Smooth muscle cell (in vitro differentiated cells): ENCODE measurements at regions not wholly inside any gene's neighbourhood (a gene's known extent, or its start where the extent isn't known, plus 50 kb on each side); places are given as distances from the start of the nearest gene placed in this dataset.

ENCODE experiments used
- DNase-seq: peaks from one replicate; lab custom pipeline; 2025; ENCODE audit not compliant: unreplicated experiment; lab: John Stamatoyannopoulos, UW
- H2AFZ ChIP-seq: fragments of 200-600 bp; sonication (generic); 2 replicates; pipeline ENCODE4 v1.6.0; 2016; ENCODE audit warnings: antibody characterized with exemption, low read depth, mild to moderate bottlenecking
- H3F3A ChIP-seq: fragments of 200-600 bp; sonication (generic); 2 replicates; pipeline ENCODE4 v1.6.0; 2017; ENCODE audit warnings: antibody characterized with exemption, low read depth
- H3K27ac ChIP-seq: fragments of 200-600 bp; sonication (generic); 2 replicates; pipeline ENCODE4 v1.5.1; 2016; ENCODE audit warnings: low read depth, mild to moderate bottlenecking
- H3K27me3 ChIP-seq: fragments of 200-600 bp; sonication (generic); 2 replicates; pipeline ENCODE4 v1.6.1; 2016; ENCODE audit warnings: low read depth, mild to moderate bottlenecking
- H3K36me3 ChIP-seq: fragments of 200-600 bp; sonication (generic); 2 replicates; pipeline ENCODE4 v1.5.1; 2016; ENCODE audit warnings: low read depth
- H3K4me1 ChIP-seq: fragments of 200-600 bp; sonication (generic); 2 replicates; pipeline ENCODE4 v1.5.1; 2016; ENCODE audit warnings: low read depth
- H3K4me2 ChIP-seq: fragments of 200-600 bp; sonication (generic); 2 replicates; pipeline ENCODE4 v1.6.0; 2016; ENCODE audit warnings: mild to moderate bottlenecking
- H3K4me3 ChIP-seq: fragments of 200-600 bp; sonication (generic); 2 replicates; pipeline ENCODE4 v1.5.1; 2016; ENCODE audit warnings: mild to moderate bottlenecking
- H3K79me2 ChIP-seq: fragments of 200-600 bp; sonication (generic); 2 replicates; pipeline ENCODE4 v1.6.0; 2016; ENCODE audit warnings: low read depth, mild to moderate bottlenecking
- H3K9ac ChIP-seq: fragments of 200-600 bp; sonication (generic); 2 replicates; pipeline ENCODE4 v1.6.0; 2016; ENCODE audit warnings: low read depth
- H3K9me3 ChIP-seq: fragments of 200-600 bp; sonication (generic); replicated peaks from 2 replicates; pipeline ENCODE4 v1.5.1; 2016; ENCODE audit warnings: low read depth
- H4K20me1 ChIP-seq: fragments of 200-600 bp; sonication (generic); 2 replicates; pipeline ENCODE4 v1.6.0; 2016; ENCODE audit warnings: low read depth
- CTCF ChIP-seq: fragments of 200-600 bp; sonication (generic); IDR thresholded peaks from 2 replicates; pipeline ENCODE4 v1.5.1; 2017; ENCODE audit warnings: borderline replicate concordance, mild to moderate bottlenecking, antibody characterized with exemption; ENCODE audit not compliant: insufficient read depth, poor library complexity, severe bottlenecking
- WGBS: methylation state at CpG from one replicate; pipeline ENCODE4 v1.1.7; 2016; ENCODE audit warnings: low lambda C conversion rate; 5-methylcytosine and 5-hydroxymethylcytosine counted together

DNA sequence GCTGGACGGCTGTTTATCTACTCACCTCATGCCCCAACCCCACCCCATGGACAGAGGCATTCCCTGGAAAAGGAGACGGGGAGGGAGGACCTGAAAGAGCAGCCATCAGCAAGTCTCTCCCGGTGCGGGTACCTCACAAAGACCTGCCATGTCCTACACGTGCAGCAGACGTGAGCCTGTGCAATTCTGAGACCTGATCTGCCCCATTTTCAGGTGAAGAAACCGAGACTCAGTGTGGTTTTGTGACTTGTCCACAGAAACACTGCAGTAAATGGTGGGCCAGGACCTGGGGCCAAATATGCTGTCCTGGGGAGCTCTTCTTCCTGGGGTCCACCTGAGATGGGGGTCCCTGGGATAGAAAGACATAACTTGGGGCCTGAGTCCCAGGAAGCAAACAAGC lies 137.0 kb upstream of the LINGO1 start:
- Histone ChIP-seq H3K36me3 (no peaks in the 10 kb centered on the region), H3K9me3 (no peaks in the 10 kb centered on the region), H3K4me3 (no peak overlapping the region), H4K20me1 (no peaks in the 10 kb centered on the region), H3K4me1 (peaks cover 5% of the 10 kb centered on the region), H3F3A (no peaks in the 10 kb centered on the region), H3K9ac (no peak overlapping the region), H3K27ac (no peak overlapping the region), H3K79me2 (no peaks in the 10 kb centered on the region), H2AFZ (no peak overlapping the region), H3K4me2 (no peak overlapping the region), H3K27me3 (peaks cover 15% of the 10 kb centered on the region)
- no peak for TF ChIP-seq CTCF
- WGBS = 87% methylated on average over 6 of the region's 7 CpGs
- no peak for DNase-seq

DNA sequence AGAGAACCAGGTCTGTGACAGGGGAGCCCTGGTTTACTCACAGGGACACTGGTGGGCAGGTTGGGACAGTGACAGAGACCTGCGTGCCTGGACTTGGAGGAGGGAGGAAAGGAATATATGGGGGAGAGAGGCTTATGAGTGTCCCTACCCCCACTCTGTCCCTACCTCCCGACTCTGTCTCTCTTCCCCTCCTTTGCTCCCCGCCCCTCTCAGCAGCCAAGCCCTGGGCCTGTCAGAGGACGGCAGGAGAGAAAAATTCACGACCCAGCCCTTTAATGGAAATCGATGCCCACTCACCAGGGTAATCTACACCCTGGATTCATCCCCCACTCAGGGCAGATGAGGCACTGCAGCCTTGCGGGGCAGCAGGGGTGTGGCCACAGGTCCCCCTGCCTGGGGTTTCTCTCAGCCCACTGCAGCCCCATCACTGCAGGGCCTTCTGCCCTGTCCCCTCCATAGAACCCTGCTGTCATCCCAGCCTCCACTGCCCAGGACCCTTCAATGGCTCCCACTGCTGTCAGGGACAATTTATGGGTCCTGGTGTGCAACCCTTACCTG lies 135.9 kb upstream of the LINGO1 start:
- peaks cover 15% of the 10 kb centered on the region for H3K27me3 ChIP-seq
- H3K4me1 ChIP-seq = peaks cover 5% of the 10 kb centered on the region
- H3K79me2 ChIP-seq = no peaks in the 10 kb centered on the region
- no peak overlapping the region for H3K27ac ChIP-seq
- DNase-seq = no peak
- H3F3A ChIP-seq = no peaks in the 10 kb centered on the region
- no peaks in the 10 kb centered on the region for H3K36me3 ChIP-seq
- no peaks in the 10 kb centered on the region for H4K20me1 ChIP-seq
- H3K9me3 ChIP-seq = no peaks in the 10 kb centered on the region
- no peak overlapping the region for H3K9ac ChIP-seq
- no peak overlapping the region for H2AFZ ChIP-seq
- H3K4me2 ChIP-seq = no peak overlapping the region
- TF ChIP-seq CTCF = no peak
- no peak overlapping the region for H3K4me3 ChIP-seq
- WGBS = 69% methylated on average over 7 of the region's 7 CpGs

DNA sequence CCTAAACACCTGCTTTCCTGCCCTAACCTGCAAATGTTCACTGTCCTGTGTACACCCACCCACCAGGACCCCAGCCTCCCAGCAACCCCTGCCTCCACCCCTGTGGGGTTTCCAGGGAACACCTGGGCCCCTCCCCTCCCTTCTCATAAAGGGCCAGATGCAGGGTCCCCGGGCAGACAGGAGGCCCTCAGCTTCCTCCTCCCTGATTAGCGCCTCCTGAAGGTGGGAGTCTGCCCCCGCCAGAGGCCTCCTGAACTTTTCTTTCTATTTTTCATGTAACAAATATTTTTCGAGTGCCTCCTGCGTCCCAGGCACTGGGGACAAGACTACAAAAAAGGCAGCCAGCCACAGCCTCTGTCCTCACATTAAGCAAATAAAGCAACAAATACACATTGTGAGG lies 135.4 kb upstream of the LINGO1 start:
- Histone ChIP-seq H3K9me3 (no peaks in the 10 kb centered on the region), H3K4me1 (peaks cover 5% of the 10 kb centered on the region), H3K27ac (no peak overlapping the region), H3K79me2 (no peaks in the 10 kb centered on the region), H2AFZ (no peak overlapping the region), H3F3A (no peaks in the 10 kb centered on the region), H3K4me2 (no peak overlapping the region), H4K20me1 (no peaks in the 10 kb centered on the region), H3K4me3 (no peak overlapping the region), H3K9ac (no peak overlapping the region), H3K27me3 (peaks cover 15% of the 10 kb centered on the region), H3K36me3 (no peaks in the 10 kb centered on the region)
- no peak for TF ChIP-seq CTCF
- 70% methylated on average over 5 of the region's 5 CpGs for WGBS
- DNase-seq = no peak

DNA sequence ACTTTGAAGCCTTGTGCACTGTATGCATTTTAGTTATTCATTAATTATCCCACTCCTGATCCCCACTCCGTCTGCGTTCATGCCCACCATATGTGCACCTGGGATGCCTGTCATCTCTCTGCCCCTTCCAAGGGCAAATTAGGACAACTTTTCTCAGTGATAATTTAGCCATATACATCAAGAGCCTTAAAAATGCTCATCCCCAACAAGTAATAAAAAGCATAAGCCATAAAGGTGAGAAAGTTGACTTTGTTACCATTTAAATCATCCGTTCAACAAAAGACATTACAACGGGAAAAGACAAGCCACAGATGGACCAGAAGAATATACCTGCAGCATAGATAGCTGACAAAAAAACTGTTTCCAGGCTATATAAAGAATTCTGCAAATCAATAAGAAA lies 131.4 kb upstream of the LINGO1 start:
- WGBS = 95% methylated on average over 4 of the region's 4 CpGs
- Histone ChIP-seq H3K36me3 (no peaks in the 10 kb centered on the region), H3K79me2 (no peaks in the 10 kb centered on the region), H3K9ac (no peak overlapping the region), H3F3A (no peaks in the 10 kb centered on the region), H3K4me1 (peaks cover 5% of the 10 kb centered on the region), H2AFZ (no peak overlapping the region), H3K9me3 (no peaks in the 10 kb centered on the region), H3K4me3 (no peak overlapping the region), H3K27ac (no peak overlapping the region), H3K27me3 (peaks cover 15% of the 10 kb centered on the region), H3K4me2 (no peak overlapping the region), H4K20me1 (no peaks in the 10 kb centered on the region)
- DNase-seq = no peak
- no peak for TF ChIP-seq CTCF
